HS-5 (cell line): ENCODE measurements at regions not wholly inside any gene's neighbourhood (a gene's known extent, or its start where the extent isn't known, plus 50 kb on each side); places are given as distances from the start of the nearest gene placed in this dataset.
"Not testable (repeated sequence)": the region's sequence is repeated elsewhere in the genome, so short reads cannot be mapped to it uniquely, and the experiment has no call there.

ENCODE experiments used
- DNase-seq: peaks from one replicate; pipeline ENCODE4 v3.0.0-alpha.2; 2012; ENCODE audit warnings: low read depth

- DNase-seq = no peak
Measured at GRCh38 chr11:69887330-69887729, 68.1 kb upstream of the FGF3 start.

DNA sequence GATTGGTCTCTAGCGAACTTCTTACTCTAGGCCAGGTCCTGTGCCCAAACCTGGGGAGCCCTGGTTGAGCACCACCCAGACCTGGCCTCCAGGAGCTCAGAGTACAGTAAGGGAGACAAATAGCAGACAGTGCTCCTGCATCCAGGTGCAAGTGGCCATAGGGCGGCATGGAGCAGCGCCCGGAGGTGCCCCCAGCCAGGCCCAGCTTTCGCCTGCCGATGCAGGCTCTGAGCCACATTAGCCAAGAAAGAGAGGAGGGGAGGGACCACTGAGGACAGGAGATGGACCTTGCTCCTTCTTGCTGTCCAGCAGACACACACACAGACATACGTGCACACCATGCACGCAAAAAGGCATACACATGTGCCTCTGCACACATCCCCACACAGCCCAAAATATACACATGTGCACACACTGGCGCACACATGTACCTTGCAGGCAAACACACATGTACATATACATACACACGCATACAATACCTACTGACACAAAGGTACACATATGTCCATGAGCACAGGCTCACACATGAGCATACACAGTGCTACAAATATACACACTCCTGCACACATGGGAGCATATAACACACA lies 68.7 kb upstream of the FGF3 start:
- DNase-seq = no peak

GRCh38 chr11:69888483-69889181 lies 69.4 kb upstream of the FGF3 start:
- peak; percentile 23 for DNase-seq

DNA sequence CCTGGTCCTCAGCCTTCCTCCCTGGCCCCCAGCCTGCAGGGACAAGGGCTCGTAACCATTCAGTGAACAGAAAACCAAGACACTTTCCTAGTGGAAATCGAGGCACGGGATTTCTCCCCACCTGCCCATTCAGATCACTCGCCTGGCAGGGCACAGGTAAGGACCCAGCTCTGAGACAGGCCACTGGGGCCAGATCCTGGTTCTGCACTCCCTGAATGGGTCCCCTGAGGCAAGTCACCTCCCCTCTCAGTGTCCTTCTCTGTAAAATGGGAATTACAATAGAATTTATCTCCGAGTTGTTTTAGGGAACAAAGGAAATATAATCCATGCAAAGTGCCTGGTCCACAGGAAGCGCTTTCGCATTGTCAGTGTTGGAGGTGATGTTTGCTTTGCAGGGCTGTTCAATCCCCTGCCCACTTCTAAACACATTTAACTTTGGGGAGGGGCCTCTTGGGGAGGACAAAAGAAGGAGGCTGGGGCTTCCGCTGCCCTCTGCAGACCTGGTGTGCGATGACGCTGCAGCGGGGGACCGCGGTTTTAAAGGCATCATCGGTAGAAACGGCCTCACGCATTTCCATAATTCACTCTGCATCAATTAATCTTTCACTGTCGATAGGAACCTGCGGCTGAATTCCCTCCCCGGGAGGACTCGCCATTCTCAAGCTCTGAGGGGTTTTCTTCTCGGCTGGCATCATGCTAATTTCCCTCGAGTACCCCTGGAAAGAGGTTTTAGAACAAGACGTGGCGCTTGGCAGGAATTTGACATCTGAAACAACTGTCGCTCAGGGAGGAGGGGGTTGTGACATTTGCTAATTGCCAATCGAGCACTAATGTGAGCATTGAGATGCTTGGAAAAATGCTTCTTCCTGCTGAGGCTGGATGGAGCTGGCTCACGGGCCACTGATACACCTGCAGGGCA lies 70.4 kb upstream of the FGF3 start:
- no peak for DNase-seq

- no peak for DNase-seq
Measured at GRCh38 chr11:69890476-69890875, 71.3 kb upstream of the FGF3 start.

GRCh38 chr11:69891421-69892236 lies 72.4 kb upstream of the FGF3 start:
- DNase-seq = no peak

DNA sequence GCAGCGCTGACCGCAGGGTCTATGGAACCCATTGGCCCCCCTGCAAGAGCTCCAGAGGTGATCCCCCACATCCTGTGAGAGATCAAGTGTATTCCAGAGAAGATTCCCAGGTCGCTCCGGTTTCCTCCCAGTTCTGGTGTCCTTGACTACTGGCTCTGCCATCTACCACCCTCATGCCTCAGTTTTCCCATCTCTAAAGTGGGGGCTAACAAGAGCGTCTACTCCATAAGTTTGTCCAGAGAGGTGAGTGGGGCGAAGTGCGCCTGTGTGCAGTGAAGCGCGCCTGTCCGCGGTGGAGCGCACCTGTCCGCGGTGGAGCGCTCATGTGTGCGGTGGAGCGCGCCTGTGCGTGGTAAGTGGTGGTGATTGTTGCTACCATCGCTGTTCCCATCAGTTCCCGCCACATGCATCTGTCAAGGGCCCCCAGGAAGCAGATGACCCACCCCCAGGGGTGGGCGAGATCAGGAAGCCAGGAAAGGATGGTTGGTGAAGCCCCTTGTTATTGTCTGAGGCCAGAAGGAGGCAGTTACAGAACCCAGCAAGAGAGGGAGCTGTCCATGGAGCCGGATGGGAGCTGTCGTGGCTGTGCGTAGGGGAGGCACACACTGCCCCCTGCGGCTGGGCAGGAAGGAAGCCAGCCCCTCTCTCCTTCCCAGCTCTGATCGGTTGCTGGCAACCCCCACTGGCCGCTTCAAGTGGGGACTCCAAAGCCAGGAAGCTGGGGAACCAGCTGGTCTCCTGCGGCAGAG lies 73.2 kb upstream of the FGF3 start:
- no peak for DNase-seq

DNA sequence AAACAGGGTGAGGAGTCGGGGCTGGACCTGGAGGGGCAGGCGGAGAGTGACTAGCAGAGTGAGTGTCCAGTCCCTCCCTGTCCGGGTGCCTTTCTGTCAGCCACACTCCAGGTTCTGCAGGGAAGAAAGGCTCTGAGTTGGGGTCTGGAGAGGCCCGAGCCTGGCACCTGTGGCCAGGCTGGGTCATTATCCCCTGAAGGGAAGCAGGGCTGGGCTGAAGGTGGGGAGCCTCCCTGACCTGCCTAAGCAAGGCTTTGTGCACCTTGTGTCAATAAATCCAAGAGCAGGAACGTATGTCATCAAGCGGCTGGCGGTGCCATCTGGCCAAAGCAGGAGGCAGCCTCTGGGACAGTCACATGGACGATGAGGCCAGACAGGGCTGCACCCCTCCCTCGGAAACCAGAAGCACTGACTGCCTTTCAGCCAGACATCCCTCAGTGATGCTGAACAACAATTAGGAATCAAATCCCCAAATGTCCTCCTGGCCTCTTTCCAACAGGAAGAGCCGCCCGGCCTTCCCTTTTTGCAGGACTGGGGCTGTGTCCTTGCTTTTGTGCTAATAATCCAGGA lies 73.9 kb upstream of the FGF3 start:
- no peak for DNase-seq

GRCh38 chr11:69893631-69894030 lies 74.4 kb upstream of the FGF3 start:
- DNase-seq = no peak

DNA sequence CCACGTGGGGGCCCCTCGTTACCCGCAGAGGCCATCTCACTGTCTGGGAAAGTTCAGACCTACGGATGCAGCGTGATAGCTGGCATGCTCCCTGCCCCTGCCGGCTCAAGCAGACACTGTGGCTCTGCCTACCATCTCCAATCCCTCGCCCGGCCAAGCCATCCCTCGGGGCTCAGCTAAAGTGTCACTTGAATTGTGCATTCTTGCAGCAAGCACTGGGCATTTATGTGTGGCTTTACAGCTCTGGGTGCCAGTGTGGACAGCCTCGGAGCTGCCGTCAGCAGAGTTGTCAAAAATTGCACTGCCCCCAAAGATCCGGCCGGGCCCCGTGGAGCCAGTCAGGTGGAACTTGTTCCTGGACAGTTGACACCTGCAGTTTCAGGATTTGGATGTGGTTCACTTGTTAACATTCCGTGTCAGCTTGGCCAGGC lies 75.0 kb upstream of the FGF3 start:
- DNase-seq = no peak

- DNase-seq = no peak
Measured at GRCh38 chr11:69894648-69895047, 75.4 kb upstream of the FGF3 start.

GRCh38 chr11:69896250-69896649 lies 77.0 kb upstream of the FGF3 start:
- no peak for DNase-seq

DNA sequence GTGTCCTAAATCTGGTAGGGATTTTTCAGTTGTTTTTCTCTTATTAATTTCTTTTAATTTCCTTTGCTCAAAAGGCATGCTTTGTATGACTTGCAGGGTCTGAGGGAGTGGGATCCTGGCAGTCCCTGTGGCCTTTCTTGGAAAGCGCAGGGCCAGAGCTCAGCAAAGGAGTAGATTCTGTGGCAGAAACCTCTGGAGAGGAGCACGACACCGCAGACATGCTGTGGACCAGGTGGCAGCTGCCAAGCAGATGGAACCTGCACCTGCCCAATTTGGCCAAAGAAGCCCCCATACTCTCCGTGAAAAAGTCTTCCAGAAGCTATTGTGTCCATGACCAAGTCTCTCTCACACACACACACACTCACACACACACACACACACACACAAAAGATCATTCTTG lies 78.9 kb upstream of the FGF3 start:
- DNase-seq = no peak

DNA sequence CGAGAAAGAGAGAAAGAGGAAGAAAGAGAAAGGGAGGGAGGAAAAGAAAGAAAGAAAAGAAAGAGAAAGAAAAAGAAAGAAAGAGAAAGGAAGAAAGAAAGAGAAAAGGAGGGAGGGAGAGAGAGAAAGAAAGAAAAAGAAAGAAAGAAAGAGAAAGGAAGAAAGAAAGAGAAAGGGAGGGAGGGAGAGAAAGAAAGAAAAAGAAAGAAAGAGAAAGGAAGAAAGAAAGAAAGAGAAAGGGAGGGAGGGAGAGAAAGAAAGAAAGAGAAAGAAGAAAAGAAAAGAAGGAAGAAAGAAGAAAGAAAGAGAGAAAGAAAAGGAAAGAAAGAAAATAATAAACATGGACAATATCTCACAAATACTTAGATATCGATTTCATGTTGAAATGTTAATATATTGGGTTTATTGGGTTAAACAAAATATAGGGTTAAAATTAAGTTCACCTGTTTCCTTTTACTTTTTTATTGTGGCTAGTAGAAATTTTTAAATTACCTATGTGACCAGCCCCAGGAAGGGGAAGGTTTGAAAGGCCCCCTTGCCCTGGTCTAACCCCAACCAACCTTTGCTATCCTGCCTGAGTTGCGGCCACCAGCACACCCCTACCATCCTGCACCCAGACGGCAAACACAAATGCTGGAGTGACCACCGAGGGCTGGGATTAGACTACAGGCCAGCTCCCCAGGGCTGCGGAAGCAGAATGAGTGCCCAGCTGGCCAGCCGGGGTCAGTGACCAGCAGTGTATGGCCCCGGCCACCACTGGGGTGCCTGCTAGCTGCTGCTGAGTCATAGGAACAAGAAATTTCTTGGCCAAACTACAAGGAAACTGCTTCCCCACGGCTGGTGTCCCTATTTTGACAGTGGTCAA lies 81.0 kb upstream of the FGF3 start:
- DNase-seq = no peak

DNA sequence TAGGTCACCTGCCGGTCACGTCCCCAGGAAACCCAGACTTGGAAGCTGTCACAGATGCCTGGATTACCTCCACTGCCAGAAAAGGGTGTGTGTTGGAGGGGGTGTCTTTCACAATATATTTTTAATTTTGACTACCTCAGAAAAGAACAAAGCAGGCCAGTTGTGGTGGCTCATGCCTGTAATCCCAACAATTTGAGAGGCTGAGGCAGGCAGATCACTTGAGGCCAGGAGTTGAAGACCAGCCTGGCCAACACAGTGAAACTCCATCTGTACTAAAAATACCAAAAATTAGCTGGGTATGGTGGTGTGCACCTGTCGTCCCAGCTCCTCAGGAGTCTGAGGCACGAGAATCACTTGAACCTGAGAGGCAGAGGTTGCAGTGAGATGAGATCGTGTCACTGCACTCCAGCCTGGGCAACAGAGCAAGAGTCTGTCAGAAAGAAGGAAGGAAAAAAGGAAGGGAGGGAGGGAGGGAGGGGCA lies 81.6 kb upstream of the FGF3 start:
- not testable (repeated sequence) for DNase-seq

- no peak for DNase-seq
Measured at GRCh38 chr11:69902337-69902736, 83.1 kb upstream of the FGF3 start.

- DNase-seq = no peak
Measured at GRCh38 chr11:69903211-69903610, 84.0 kb upstream of the FGF3 start.

- no peak for DNase-seq
Measured at GRCh38 chr11:69904161-69904973, 85.2 kb upstream of the FGF3 start.

GRCh38 chr11:69904974-69905535 lies 85.8 kb upstream of the FGF3 start:
- no peak for DNase-seq
